Upper lobe of left lung (tissue), 6 donors: ENCODE measurements at regions not wholly inside any gene's neighbourhood (a gene's known extent, or its start where the extent isn't known, plus 50 kb on each side); places are given as distances from the start of the nearest gene placed in this dataset.

Experiments used
- ATAC-seq, 2 donors: fragments of 200-7000 bp; cut with Tn5 transposase; one replicate each; pipeline ENCODE4 v1.9.1; 2022; ENCODE audit warnings: mild to moderate bottlenecking in 2 of 2, moderate library complexity in 2 of 2; ENCODE audit not compliant: low FRiP score in 2 of 2
- DNase-seq, 2 donors: peaks; one replicate each; pipeline ENCODE4 v3.0.0-alpha.2; 2019 to 2020
- H3K27ac ChIP-seq, 4 donors: fragments of 200-600 bp; sonication (generic); one replicate each; pipeline ENCODE4 v1.5.1; 2016 to 2019
- H3K27me3 ChIP-seq, 4 donors: fragments of 200-600 bp; sonication (generic); one replicate each; pipeline ENCODE4 v1.5.1; 2017 to 2019
- H3K36me3 ChIP-seq, 4 donors: fragments of 200-600 bp; sonication (generic); one replicate each; pipeline ENCODE4 v1.5.1; 2016 to 2019
- H3K4me1 ChIP-seq, 4 donors: fragments of 200-600 bp; sonication (generic); one replicate each; pipeline ENCODE4 v1.5.1; 2018 to 2019
- H3K4me3 ChIP-seq, 4 donors: fragments of 200-600 bp; sonication (generic); one replicate each; pipeline ENCODE4 v1.5.1; 2017 to 2019; ENCODE audit warnings: mild to moderate bottlenecking in 2 of 4, moderate library complexity in 1 of 4
- H3K9me3 ChIP-seq, 4 donors: fragments of 200-600 bp; sonication (generic); one replicate each; pipeline ENCODE4 v1.5.1; 2018 to 2019
- CTCF ChIP-seq, 6 experiments: fragments of 450-650 bp in 4 of 6; fragments of 200-600 bp in 2 of 6; sonication (generic) in 2 of 6; IDR thresholded peaks; one replicate each; pipeline ENCODE4 v1.5.1; 2016 to 2019; ENCODE audit warnings: antibody characterized with exemption in 6 of 6
- EP300 ChIP-seq, 4 donors: sonication (generic); formaldehyde crosslinking; IDR thresholded peaks; one replicate each; pipeline ENCODE4 v1.5.1; 2017; ENCODE audit warnings: antibody characterized with exemption in 4 of 4, control low read depth in 2 of 4
- POLR2A ChIP-seq, 4 donors: fragments of 450-650 bp; IDR thresholded peaks; one replicate each; pipeline ENCODE4 v1.5.1; 2016 to 2017; ENCODE audit warnings: antibody characterized with exemption in 4 of 4, mild to moderate bottlenecking in 2 of 4
- POLR2AphosphoS5 ChIP-seq, 2 donors: sonication (generic); formaldehyde crosslinking; IDR thresholded peaks; one replicate each; pipeline ENCODE4 v1.5.1; 2017; ENCODE audit warnings: antibody characterized with exemption in 2 of 2
- WGBS, 2 donors: methylation state at CpG; one replicate each; pipeline ENCODE4 v1.1.5; 2017 to 2018; 5-methylcytosine and 5-hydroxymethylcytosine counted together
- donor health status: DM: no; HTN: no; CAD: no; lungs with moderate emphysema.
- donor health status: DM: no; HTN: yes; CAD: no; lungs with severe emphysema.

GRCh38 chr1:114323959-114324661 is 170.4 kb upstream of the SYT6 start:
- H3K27ac ChIP-seq, result no peak overlapping the region
- peak in 1 of 2 donors; percentile 41 for DNase-seq
- no peaks in the 10 kb centered on the region for H3K9me3 ChIP-seq
- peak in 1 of 2 donors; percentile 67 for ATAC-seq
- no peaks in the 10 kb centered on the region for H3K27me3 ChIP-seq
- H3K4me3 ChIP-seq, result no peak overlapping the region
- no peaks in the 10 kb centered on the region for H3K36me3 ChIP-seq
- no peaks in the 10 kb centered on the region for H3K4me1 ChIP-seq
- no peak for TF ChIP-seq POLR2AphosphoS5 (IDR thresholded peaks at IDR 0.05)
- no peak for TF ChIP-seq POLR2A (IDR thresholded peaks at IDR 0.05)
- no peak for TF ChIP-seq EP300 (IDR thresholded peaks at IDR 0.05)
- TF ChIP-seq CTCF (IDR thresholded peaks at IDR 0.05), result no peak
- WGBS, 2 donors, result 82 to 83% methylated on average over 15 of the region's 15 CpGs

- Histone ChIP-seq H3K4me3 (no peak overlapping the region), H3K4me1 (no peaks in the 10 kb centered on the region), H3K36me3 (no peaks in the 10 kb centered on the region), H3K9me3 (no peaks in the 10 kb centered on the region), H3K27ac (no peak overlapping the region), H3K27me3 (no peaks in the 10 kb centered on the region)
- DNase-seq, result no peak
- 63% methylated on average over 2 of the region's 2 CpGs for WGBS, 2 donors
- no peak for TF ChIP-seq POLR2AphosphoS5 (IDR thresholded peaks at IDR 0.05)
- TF ChIP-seq POLR2A (IDR thresholded peaks at IDR 0.05), result no peak
- TF ChIP-seq EP300 (IDR thresholded peaks at IDR 0.05), result no peak
- TF ChIP-seq CTCF (IDR thresholded peaks at IDR 0.05), result no peak
- ATAC-seq, result no peak
Observed at GRCh38 chr1:114322734-114323133, 169.1 kb upstream of the SYT6 start.

- DNase-seq, result no peak
- H3K27me3 ChIP-seq, result no peaks in the 10 kb centered on the region
- H3K4me1 ChIP-seq, result no peaks in the 10 kb centered on the region
- H3K36me3 ChIP-seq, result no peaks in the 10 kb centered on the region
- TF ChIP-seq POLR2AphosphoS5 (IDR thresholded peaks at IDR 0.05) (no peak), POLR2A (IDR thresholded peaks at IDR 0.05) (no peak), EP300 (IDR thresholded peaks at IDR 0.05) (no peak)
- no peak overlapping the region for H3K27ac ChIP-seq
- no peak for ATAC-seq
- H3K4me3 ChIP-seq, result no peak overlapping the region
- WGBS, 2 donors, result 80 to 81% methylated on average over 3 of the region's 3 CpGs
- no peaks in the 10 kb centered on the region for H3K9me3 ChIP-seq
Observed at GRCh38 chr1:114322207-114322606, 168.5 kb upstream of the SYT6 start.

- TF ChIP-seq EP300 (IDR thresholded peaks at IDR 0.05), result no peak
- TF ChIP-seq POLR2A (IDR thresholded peaks at IDR 0.05), result no peak
- TF ChIP-seq POLR2AphosphoS5 (IDR thresholded peaks at IDR 0.05), result no peak
- TF ChIP-seq CTCF (IDR thresholded peaks at IDR 0.05), result no peak
- Histone ChIP-seq H3K9me3 (no peaks in the 10 kb centered on the region), H3K4me3 (no peak overlapping the region), H3K36me3 (no peaks in the 10 kb centered on the region), H3K27ac (no peak overlapping the region), H3K4me1 (no peaks in the 10 kb centered on the region), H3K27me3 (no peaks in the 10 kb centered on the region)
- ATAC-seq (peak in 1 of 2 donors; percentile 79), DNase-seq (no peak)
Observed at GRCh38 chr1:114320586-114320985, 166.9 kb upstream of the SYT6 start.

GRCh38 chr1:114319418-114319817 is 165.7 kb upstream of the SYT6 start:
- Histone ChIP-seq H3K4me3 (no peak overlapping the region), H3K27me3 (no peaks in the 10 kb centered on the region), H3K27ac (no peak overlapping the region), H3K9me3 (no peaks in the 10 kb centered on the region), H3K4me1 (no peaks in the 10 kb centered on the region), H3K36me3 (no peaks in the 10 kb centered on the region)
- 57 to 71% methylated on average over 3 of the region's 3 CpGs for WGBS, 2 donors
- DNase-seq, result no peak
- no peak for ATAC-seq
- no peak for TF ChIP-seq POLR2AphosphoS5 (IDR thresholded peaks at IDR 0.05)
- TF ChIP-seq CTCF (IDR thresholded peaks at IDR 0.05), result no peak
- TF ChIP-seq POLR2A (IDR thresholded peaks at IDR 0.05), result no peak
- no peak for TF ChIP-seq EP300 (IDR thresholded peaks at IDR 0.05)
